ENCODE measurements at regions not wholly inside any gene's neighbourhood (a gene's known extent, or its start where the extent isn't known, plus 50 kb on each side); places are given as distances from the start of the nearest gene placed in this dataset.

DNA sequence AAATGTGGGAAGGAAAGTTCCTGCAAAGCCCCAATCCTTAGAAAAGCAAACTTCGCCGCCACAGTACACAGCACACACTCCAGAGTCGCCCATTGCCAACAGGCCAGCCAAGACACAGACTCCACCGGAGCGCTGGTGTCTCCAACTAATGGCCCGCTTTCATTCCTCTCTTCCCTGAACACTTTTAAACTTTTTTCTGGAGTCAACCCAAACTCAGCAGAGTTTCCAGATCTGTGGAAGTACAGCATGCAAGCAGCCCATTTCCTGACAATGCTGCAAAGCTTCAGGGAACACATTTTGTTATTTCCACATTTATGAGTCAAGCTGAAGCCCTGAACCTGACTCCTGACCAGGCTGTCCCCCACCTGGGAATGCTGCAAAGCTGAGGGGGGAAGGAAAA lies 351.9 kb downstream of the NFIB start:
- no peak overlapping the region for H3K4me3 ChIP-seq (ENCODE audit: low read depth, low read length)
- TF ChIP-seq, protein P1, sequence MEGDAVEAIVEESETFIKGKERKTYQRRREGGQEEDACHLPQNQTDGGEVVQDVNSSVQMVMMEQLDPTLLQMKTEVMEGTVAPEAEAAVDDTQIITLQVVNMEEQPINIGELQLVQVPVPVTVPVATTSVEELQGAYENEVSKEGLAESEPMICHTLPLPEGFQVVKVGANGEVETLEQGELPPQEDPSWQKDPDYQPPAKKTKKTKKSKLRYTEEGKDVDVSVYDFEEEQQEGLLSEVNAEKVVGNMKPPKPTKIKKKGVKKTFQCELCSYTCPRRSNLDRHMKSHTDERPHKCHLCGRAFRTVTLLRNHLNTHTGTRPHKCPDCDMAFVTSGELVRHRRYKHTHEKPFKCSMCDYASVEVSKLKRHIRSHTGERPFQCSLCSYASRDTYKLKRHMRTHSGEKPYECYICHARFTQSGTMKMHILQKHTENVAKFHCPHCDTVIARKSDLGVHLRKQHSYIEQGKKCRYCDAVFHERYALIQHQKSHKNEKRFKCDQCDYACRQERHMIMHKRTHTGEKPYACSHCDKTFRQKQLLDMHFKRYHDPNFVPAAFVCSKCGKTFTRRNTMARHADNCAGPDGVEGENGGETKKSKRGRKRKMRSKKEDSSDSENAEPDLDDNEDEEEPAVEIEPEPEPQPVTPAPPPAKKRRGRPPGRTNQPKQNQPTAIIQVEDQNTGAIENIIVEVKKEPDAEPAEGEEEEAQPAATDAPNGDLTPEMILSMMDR (IDR thresholded peaks at IDR 0.05; ENCODE audit: borderline replicate concordance, insufficient read depth, low read depth, low read length), result no peak

GRCh38 chr9:13960011-13960765 lies 353.8 kb downstream of the NFIB start:
- no peak overlapping the region for H3K4me3 ChIP-seq (ENCODE audit: low read depth, low read length)
- TF ChIP-seq, protein P1 (IDR thresholded peaks at IDR 0.05; ENCODE audit: borderline replicate concordance, insufficient read depth, low read depth, low read length), result no peak

DNA sequence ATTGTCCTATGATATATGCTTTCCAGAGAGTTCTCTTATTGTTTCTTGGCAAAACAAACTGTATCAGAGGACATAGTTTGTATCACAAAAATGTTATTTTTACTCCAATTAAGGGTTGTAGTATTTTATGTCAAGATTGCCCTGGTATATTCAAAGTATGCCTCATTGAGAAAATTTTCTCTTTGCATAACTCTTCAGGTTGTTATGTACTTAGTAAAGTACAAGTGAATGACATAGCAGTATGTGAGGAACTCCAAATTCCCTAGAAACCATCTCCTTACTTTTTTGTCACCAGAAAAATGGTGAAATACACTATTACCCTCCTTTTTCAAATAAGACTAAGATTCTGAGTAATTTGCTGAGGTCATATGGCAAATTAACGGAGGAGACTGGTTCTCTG lies 355.3 kb downstream of the NFIB start:
- TF ChIP-seq, protein P1 (IDR thresholded peaks at IDR 0.05; ENCODE audit: borderline replicate concordance, insufficient read depth, low read depth, low read length), result no peak
- H3K4me3 ChIP-seq (ENCODE audit: low read depth, low read length), result no peak overlapping the region

- TF ChIP-seq, protein P1 (IDR thresholded peaks at IDR 0.05; ENCODE audit: borderline replicate concordance, insufficient read depth, low read depth, low read length), result no peak
- H3K4me3 ChIP-seq (ENCODE audit: low read depth, low read length), result no peak overlapping the region
These were observed 356.9 kb downstream of the NFIB start for GRCh38 chr9:13957089-13957488.

DNA sequence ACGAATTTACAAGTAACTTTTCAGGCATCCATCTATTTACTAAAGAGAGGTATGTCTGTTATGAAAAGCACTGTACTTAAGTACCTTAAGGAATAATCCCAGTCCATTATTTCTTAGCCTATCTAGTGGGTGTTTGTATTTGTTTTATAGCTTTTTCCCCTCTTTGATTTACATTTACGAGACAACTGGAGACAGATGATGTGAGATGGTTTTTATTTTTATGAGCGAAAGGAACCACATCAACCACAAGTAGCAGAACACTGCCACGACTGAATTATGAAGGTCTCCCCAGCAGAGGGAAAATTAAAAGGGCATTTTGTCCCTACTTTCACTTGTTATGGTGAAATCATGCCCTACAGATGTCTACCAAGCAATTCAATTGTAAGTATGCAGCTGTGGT lies 357.8 kb downstream of the NFIB start:
- TF ChIP-seq, protein P1 (IDR thresholded peaks at IDR 0.05; ENCODE audit: borderline replicate concordance, insufficient read depth, low read depth, low read length), result no peak
- no peak overlapping the region for H3K4me3 ChIP-seq (ENCODE audit: low read depth, low read length)

DNA sequence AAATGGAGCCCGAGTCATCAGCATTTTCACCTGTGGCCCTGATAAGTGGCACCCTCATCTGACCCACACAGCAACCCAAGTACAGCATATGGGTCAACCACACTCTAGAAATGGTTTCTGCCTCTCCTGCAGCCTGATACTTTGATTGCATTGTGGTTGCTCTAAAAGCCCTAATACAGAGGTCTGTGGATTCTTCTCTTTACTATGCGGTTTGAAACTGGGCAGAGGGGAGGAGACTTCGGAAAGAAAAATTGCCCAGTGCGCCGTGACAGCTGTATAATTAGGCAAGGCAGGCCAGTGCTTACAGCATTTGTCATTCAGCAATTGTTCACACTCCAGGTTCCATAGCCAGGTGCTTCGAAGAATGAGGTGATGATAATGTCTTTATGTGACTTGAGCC lies 361.0 kb downstream of the NFIB start:
- no peak overlapping the region for H3K4me3 ChIP-seq (ENCODE audit: low read depth, low read length)
- TF ChIP-seq, protein P1 (IDR thresholded peaks at IDR 0.05; ENCODE audit: borderline replicate concordance, insufficient read depth, low read depth, low read length), result no peak

GRCh38 chr9:13948037-13948436 lies 365.9 kb downstream of the NFIB start:
- TF ChIP-seq, protein P1 (IDR thresholded peaks at IDR 0.05; ENCODE audit: borderline replicate concordance, insufficient read depth, low read depth, low read length), result no peak
- H3K4me3 ChIP-seq (ENCODE audit: low read depth, low read length), result no peak overlapping the region
